Mesothelial cell of epicardium (in vitro differentiated cells): ENCODE measurements at regions not wholly inside any gene's neighbourhood (a gene's known extent, or its start where the extent isn't known, plus 50 kb on each side); places are given as distances from the start of the nearest gene placed in this dataset.

Experiments
- DNase-seq, 2 experiments: peaks; one replicate each; pipeline ENCODE4 v3.0.0; 2021; ENCODE audit warnings: low spot score in 2 of 2; ENCODE audit not compliant: unreplicated experiment in 2 of 2
- H3K27ac Mint-ChIP-seq: 2 replicates; pipeline ENCODE4 v1.8.0; 2021; ENCODE audit warnings: mixed read lengths
- H3K27me3 Mint-ChIP-seq: 2 replicates; pipeline ENCODE4 v1.8.0; 2021; ENCODE audit warnings: low read depth, mixed read lengths
- H3K36me3 Mint-ChIP-seq: 2 replicates; pipeline ENCODE4 v1.8.0; 2021; ENCODE audit warnings: mixed read lengths
- H3K4me1 Mint-ChIP-seq: 2 replicates; pipeline ENCODE4 v1.8.0; 2021; ENCODE audit warnings: mixed read lengths
- H3K4me3 Mint-ChIP-seq: 2 replicates; pipeline ENCODE4 v1.8.0; 2021; ENCODE audit warnings: mild to moderate bottlenecking, moderate library complexity, mixed read lengths
- H3K9me3 Mint-ChIP-seq: 2 replicates; pipeline ENCODE4 v1.8.0; 2021; ENCODE audit warnings: mixed read lengths
- CTCF ChIP-seq: fragments of 200-600 bp; sonication (generic); IDR thresholded peaks from one replicate; pipeline ENCODE4 v1.5.0; 2021; ENCODE audit warnings: antibody characterized with exemption; ENCODE audit not compliant: unreplicated experiment

- no peaks in the 10 kb centered on the region for H3K36me3 Mint-ChIP-seq
- no peak for DNase-seq
- peaks cover 9% of the 10 kb centered on the region for H3K27me3 Mint-ChIP-seq
- H3K4me1 Mint-ChIP-seq = no peaks in the 10 kb centered on the region
- H3K4me3 Mint-ChIP-seq = no peak overlapping the region
- TF ChIP-seq CTCF = no peak
- no peak overlapping the region for H3K27ac Mint-ChIP-seq
- H3K9me3 Mint-ChIP-seq = peaks cover 21% of the 10 kb centered on the region
Observed at GRCh38 chr2:11032396-11032795, 120.7 kb downstream of the KCNF1 start.

- Mint-ChIP-seq H3K9me3 (peaks cover 28% of the 10 kb centered on the region), H3K27ac (no peak overlapping the region), H3K4me1 (no peaks in the 10 kb centered on the region), H3K36me3 (no peaks in the 10 kb centered on the region), H3K4me3 (no peak overlapping the region), H3K27me3 (peaks cover 9% of the 10 kb centered on the region)
- no peak for DNase-seq
- no peak for TF ChIP-seq CTCF
Observed at GRCh38 chr2:11033114-11033513, 121.4 kb downstream of the KCNF1 start.

- Mint-ChIP-seq H3K27me3 (peaks cover 16% of the 10 kb centered on the region), H3K36me3 (no peaks in the 10 kb centered on the region), H3K9me3 (peaks cover 38% of the 10 kb centered on the region), H3K4me3 (no peak overlapping the region), H3K4me1 (no peaks in the 10 kb centered on the region), H3K27ac (no peak overlapping the region)
- no peak for DNase-seq
- TF ChIP-seq CTCF = no peak
Observed at GRCh38 chr2:11038641-11039040, 116.6 kb upstream of the SLC66A3 start.

GRCh38 chr2:11040992-11041391 lies 114.3 kb upstream of the SLC66A3 start:
- Mint-ChIP-seq H3K27me3 (peaks cover 20% of the 10 kb centered on the region), H3K4me3 (no peak overlapping the region), H3K4me1 (no peaks in the 10 kb centered on the region)

GRCh38 chr2:11042841-11043240 lies 112.4 kb upstream of the SLC66A3 start:
- Mint-ChIP-seq H3K27me3 (peaks cover 18% of the 10 kb centered on the region), H3K9me3 (peaks cover 18% of the 10 kb centered on the region), H3K4me1 (no peaks in the 10 kb centered on the region), H3K4me3 (no peak overlapping the region), H3K27ac (no peak overlapping the region), H3K36me3 (no peaks in the 10 kb centered on the region)
- no peak for TF ChIP-seq CTCF
- DNase-seq = no peak

More at GRCh38 chr2:11040992-11041391, 114.3 kb upstream of the SLC66A3 start:
- Mint-ChIP-seq H3K27ac (no peak overlapping the region), H3K9me3 (peaks cover 35% of the 10 kb centered on the region), H3K36me3 (no peaks in the 10 kb centered on the region)
- DNase-seq = no peak
- no peak for TF ChIP-seq CTCF

GRCh38 chr2:11043245-11043644 lies 112.0 kb upstream of the SLC66A3 start:
- TF ChIP-seq CTCF = no peak
- H3K4me1 Mint-ChIP-seq = no peaks in the 10 kb centered on the region
- no peak for DNase-seq
- peaks cover 14% of the 10 kb centered on the region for H3K9me3 Mint-ChIP-seq
- peaks cover 18% of the 10 kb centered on the region for H3K27me3 Mint-ChIP-seq
- no peak overlapping the region for H3K27ac Mint-ChIP-seq
- H3K36me3 Mint-ChIP-seq = no peaks in the 10 kb centered on the region
- H3K4me3 Mint-ChIP-seq = no peak overlapping the region
